ENCODE measurements at regions not wholly inside any gene's neighbourhood (a gene's known extent, or its start where the extent isn't known, plus 50 kb on each side); places are given as distances from the start of the nearest gene placed in this dataset.

GRCh38 chr10:1989090-1989489 is 251.8 kb upstream of the ADARB2 start:
- Histone ChIP-seq H3K9me3 (ENCODE audit: severe bottlenecking) (no peaks in the 10 kb centered on the region), H3K27me3 (ENCODE audit: insufficient read depth, poor library complexity, severe bottlenecking) (no peaks in the 10 kb centered on the region), H3K4me3 (ENCODE audit: severe bottlenecking) (no peak overlapping the region), H3K27ac (ENCODE audit: poor library complexity, severe bottlenecking) (no peak overlapping the region), H3K36me3 (ENCODE audit: low read depth) (no peaks in the 10 kb centered on the region), H3K4me1 (ENCODE audit: insufficient read depth, poor library complexity, severe bottlenecking) (no peaks in the 10 kb centered on the region)
- no peak for DNase-seq (ENCODE audit: low spot score)
- TF ChIP-seq, protein P1, sequence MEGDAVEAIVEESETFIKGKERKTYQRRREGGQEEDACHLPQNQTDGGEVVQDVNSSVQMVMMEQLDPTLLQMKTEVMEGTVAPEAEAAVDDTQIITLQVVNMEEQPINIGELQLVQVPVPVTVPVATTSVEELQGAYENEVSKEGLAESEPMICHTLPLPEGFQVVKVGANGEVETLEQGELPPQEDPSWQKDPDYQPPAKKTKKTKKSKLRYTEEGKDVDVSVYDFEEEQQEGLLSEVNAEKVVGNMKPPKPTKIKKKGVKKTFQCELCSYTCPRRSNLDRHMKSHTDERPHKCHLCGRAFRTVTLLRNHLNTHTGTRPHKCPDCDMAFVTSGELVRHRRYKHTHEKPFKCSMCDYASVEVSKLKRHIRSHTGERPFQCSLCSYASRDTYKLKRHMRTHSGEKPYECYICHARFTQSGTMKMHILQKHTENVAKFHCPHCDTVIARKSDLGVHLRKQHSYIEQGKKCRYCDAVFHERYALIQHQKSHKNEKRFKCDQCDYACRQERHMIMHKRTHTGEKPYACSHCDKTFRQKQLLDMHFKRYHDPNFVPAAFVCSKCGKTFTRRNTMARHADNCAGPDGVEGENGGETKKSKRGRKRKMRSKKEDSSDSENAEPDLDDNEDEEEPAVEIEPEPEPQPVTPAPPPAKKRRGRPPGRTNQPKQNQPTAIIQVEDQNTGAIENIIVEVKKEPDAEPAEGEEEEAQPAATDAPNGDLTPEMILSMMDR (IDR thresholded peaks at IDR 0.05; ENCODE audit: poor library complexity, severe bottlenecking), result no peak
- no peak for ATAC-seq (ENCODE audit: low read depth)

DNA sequence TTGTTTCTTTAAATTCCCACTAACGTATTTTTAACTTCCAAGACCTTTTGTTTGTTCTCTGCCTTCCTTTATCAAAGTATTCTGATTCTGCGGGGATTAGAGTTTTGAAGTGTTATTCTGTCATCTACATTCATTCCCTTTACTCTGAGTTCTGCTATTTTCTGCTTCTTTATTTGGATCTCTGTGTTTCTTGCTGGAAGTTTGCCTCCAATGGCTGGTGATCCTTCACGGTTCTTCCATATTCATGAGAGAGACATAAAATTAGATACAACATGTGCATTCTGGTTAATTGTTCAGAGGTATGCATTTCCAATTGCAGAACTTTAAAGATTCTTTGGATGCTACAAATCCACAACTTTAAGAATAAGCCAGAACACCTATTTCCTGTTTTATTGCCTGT is 244.7 kb upstream of the ADARB2 start:
- Histone ChIP-seq H3K4me3 (ENCODE audit: severe bottlenecking) (no peak overlapping the region), H3K9me3 (ENCODE audit: severe bottlenecking) (no peaks in the 10 kb centered on the region), H3K36me3 (ENCODE audit: low read depth) (no peaks in the 10 kb centered on the region), H3K4me1 (ENCODE audit: insufficient read depth, poor library complexity, severe bottlenecking) (peaks cover 6% of the 10 kb centered on the region), H3K27ac (ENCODE audit: poor library complexity, severe bottlenecking) (no peak overlapping the region), H3K27me3 (ENCODE audit: insufficient read depth, poor library complexity, severe bottlenecking) (no peaks in the 10 kb centered on the region)
- TF ChIP-seq, protein P1 (IDR thresholded peaks at IDR 0.05; ENCODE audit: poor library complexity, severe bottlenecking), result no peak
- no peak for ATAC-seq (ENCODE audit: low read depth)
- DNase-seq (ENCODE audit: low spot score), result no peak

GRCh38 chr10:1980459-1980858 is 243.1 kb upstream of the ADARB2 start:
- no peaks in the 10 kb centered on the region for H3K9me3 ChIP-seq (ENCODE audit: severe bottlenecking)
- no peaks in the 10 kb centered on the region for H3K27me3 ChIP-seq (ENCODE audit: insufficient read depth, poor library complexity, severe bottlenecking)
- peaks cover 6% of the 10 kb centered on the region for H3K4me1 ChIP-seq (ENCODE audit: insufficient read depth, poor library complexity, severe bottlenecking)
- no peaks in the 10 kb centered on the region for H3K36me3 ChIP-seq (ENCODE audit: low read depth)
- ATAC-seq (ENCODE audit: low read depth) (no peak), DNase-seq (ENCODE audit: low spot score) (no peak)
- no peak overlapping the region for H3K27ac ChIP-seq (ENCODE audit: poor library complexity, severe bottlenecking)
- TF ChIP-seq, protein P1 (IDR thresholded peaks at IDR 0.05; ENCODE audit: poor library complexity, severe bottlenecking), result no peak
- H3K4me3 ChIP-seq (ENCODE audit: severe bottlenecking), result no peak overlapping the region

GRCh38 chr10:1978584-1978983 is 241.3 kb upstream of the ADARB2 start:
- ATAC-seq (ENCODE audit: low read depth) (peak; percentile 99), DNase-seq (ENCODE audit: low spot score) (peak; percentile 76)
- Histone ChIP-seq H3K27me3 (ENCODE audit: insufficient read depth, poor library complexity, severe bottlenecking) (no peaks in the 10 kb centered on the region), H3K4me3 (ENCODE audit: severe bottlenecking) (no peak overlapping the region), H3K27ac (ENCODE audit: poor library complexity, severe bottlenecking) (peak overlapping the region; percentile 37), H3K4me1 (ENCODE audit: insufficient read depth, poor library complexity, severe bottlenecking) (peaks cover 6% of the 10 kb centered on the region), H3K9me3 (ENCODE audit: severe bottlenecking) (no peaks in the 10 kb centered on the region), H3K36me3 (ENCODE audit: low read depth) (no peaks in the 10 kb centered on the region)
- TF ChIP-seq, protein P1 (IDR thresholded peaks at IDR 0.05; ENCODE audit: poor library complexity, severe bottlenecking), result no peak

GRCh38 chr10:1977461-1977860 is 240.1 kb upstream of the ADARB2 start:
- Histone ChIP-seq H3K27me3 (ENCODE audit: insufficient read depth, poor library complexity, severe bottlenecking) (no peaks in the 10 kb centered on the region), H3K4me3 (ENCODE audit: severe bottlenecking) (no peak overlapping the region), H3K9me3 (ENCODE audit: severe bottlenecking) (no peaks in the 10 kb centered on the region), H3K36me3 (ENCODE audit: low read depth) (no peaks in the 10 kb centered on the region), H3K27ac (ENCODE audit: poor library complexity, severe bottlenecking) (peak overlapping the region; percentile 37), H3K4me1 (ENCODE audit: insufficient read depth, poor library complexity, severe bottlenecking) (peaks cover 6% of the 10 kb centered on the region)
- DNase-seq (ENCODE audit: low spot score) (no peak), ATAC-seq (ENCODE audit: low read depth) (no peak)
- TF ChIP-seq, protein P1 (IDR thresholded peaks at IDR 0.05; ENCODE audit: poor library complexity, severe bottlenecking), result no peak

All from RWPE2 (cell line).